Left cardiac atrium (tissue), 4 donors: ENCODE measurements at regions not wholly inside any gene's neighbourhood (a gene's known extent, or its start where the extent isn't known, plus 50 kb on each side); places are given as distances from the start of the nearest gene placed in this dataset.
A peak's percentile ranks its signal among the peaks of the same experiment; 100 is the strongest.

ENCODE experiments used
- ATAC-seq, 2 donors: fragments of 200-7000 bp; cut with Tn5 transposase; one replicate each; pipeline ENCODE4 v1.9.1; 2020; ENCODE audit warnings: mild to moderate bottlenecking in 2 of 2, moderate library complexity in 2 of 2
- DNase-seq: peaks from one replicate; pipeline ENCODE4 v3.0.0-alpha.2; 2020
- intact Hi-C, 2 donors: fragments of 100-400 bp; cut with DNase I; formaldehyde crosslinking; loops; one replicate each; pipeline versions ENCODE4 v1.14.1 to v1.15.1; 2022 to 2023
- donor health status: DM: no; HTN: yes; CAD: no.
- donor health status: DM: no; HTN: yes; CAD: no; lungs with severe emphysema.
- donor health status: DM: yes; HTN: yes; CAD: no.
- donor health status: Dilated cardiomyopathy.

DNA sequence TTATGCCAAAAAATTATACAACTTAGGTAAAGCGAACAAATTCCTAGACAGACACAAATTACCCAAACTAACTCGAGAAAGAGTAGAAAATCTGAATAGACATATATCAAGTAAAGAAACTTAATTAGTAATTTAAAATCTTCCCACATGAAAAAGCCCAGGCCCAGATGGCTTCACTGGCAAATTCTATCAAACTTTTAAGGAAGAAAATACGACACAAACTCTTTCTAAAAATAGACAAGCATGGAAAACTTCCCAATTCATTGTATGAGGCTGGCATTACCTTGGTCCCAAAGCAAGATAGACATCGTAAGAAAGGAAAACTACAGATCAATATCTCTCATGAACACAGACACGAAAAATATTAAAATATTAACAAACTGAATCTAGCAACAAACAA, 135.3 kb downstream of the DRD1 start:
- intact Hi-C loops = no loop called here
- ATAC-seq = no peak
- no peak for DNase-seq

GRCh38 chr5:175306381-175306780, 137.6 kb downstream of the DRD1 start:
- no peak for DNase-seq
- intact Hi-C loops = no loop called here

DNA sequence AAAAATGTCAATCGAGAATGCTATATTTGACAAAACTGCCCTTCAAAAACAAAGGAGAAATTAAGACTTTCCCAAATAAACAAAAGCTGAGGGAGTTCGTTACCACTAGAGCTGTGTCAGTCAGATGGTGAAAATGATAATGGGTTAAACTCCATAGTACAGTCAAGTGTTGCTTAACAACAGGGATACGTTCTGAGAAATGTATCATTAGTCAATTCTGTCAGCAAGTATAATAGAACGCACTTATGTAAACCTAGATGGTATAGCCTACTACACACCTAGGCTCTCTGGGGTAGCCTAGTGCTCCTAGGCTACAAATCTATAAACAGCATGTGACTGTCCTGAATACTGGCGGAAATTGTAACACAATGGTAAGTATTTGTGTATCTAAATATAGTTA, 138.7 kb downstream of the DRD1 start:
- ATAC-seq (no peak), DNase-seq (no peak)
- intact Hi-C loops = no loop called here

More at GRCh38 chr5:175306381-175306780, 137.6 kb downstream of the DRD1 start:
- ATAC-seq = no peak

DNA sequence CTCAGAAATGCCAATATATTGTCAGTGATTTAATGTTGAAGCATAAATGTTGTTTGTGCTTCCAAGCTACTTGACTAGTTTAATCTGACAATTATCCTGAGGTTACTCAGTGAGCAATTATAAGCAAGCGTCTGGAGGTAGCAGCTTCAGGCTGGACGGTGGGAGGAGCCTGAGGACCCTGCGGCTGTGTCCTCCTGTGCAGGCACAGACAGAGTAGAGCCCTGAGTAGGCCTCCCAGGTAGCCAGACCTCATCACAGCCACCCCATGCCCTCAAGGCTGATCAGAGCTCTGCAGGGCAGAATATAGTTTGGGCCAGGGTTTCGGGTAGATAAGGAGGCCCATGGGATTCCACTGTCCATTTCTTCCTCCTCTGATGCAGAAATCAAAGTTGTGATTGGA, 153.6 kb downstream of the DRD1 start:
- intact Hi-C loops = no loop called here
- ATAC-seq (no peak), DNase-seq (no peak)

DNA sequence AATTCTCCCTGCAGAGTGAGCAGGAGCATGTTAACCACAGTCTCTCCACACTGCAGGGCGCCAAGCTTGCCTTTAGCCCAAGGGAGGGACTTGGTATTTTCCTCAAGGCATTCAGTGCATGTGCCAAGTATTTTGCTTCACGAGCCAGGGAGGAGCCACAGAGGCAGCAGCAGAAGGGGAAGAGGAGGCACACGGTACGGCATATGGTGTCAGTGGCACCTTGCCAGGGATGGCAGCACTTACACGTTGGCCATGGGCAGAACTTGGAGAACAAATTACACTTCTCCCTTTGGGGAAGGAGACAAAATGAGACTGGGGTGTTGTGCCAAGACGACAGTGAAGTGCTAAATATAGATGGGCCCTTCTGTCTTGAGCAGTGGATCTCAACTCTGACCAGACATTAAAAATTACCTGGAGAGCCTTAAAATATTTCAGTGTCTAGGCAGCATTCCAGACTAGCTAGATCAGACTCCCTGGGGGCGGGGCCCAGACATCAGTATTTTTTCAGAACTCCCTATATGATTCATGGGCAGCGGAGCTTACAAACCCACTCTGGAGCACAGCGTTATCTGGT, 155.8 kb downstream of the DRD1 start:
- intact Hi-C loops = no loop called here
- DNase-seq (peak; percentile 18), ATAC-seq (peak; percentile 77 to 96)

DNA sequence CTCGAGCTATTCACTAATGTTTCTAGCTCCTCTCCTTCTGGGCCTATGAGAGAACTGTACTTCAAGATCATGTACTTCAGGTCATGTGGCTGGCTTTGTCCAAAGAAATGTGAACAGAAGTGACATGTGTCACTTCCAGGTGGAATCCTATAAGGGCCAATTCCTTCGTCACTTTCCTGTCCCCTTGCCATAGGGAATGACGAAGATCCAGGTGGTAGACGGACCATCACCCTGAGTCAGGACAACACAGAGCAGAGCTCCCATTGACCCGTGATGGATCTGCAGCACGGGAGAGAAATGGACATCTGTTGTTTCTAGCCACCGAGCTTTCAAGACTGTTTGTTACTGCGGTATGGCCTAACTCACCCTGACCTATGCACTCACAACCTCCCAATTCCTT, 157.0 kb downstream of the DRD1 start:
- DNase-seq (no peak), ATAC-seq (no peak)
- intact Hi-C loops = no loop called here

GRCh38 chr5:175285261-175285660, 158.7 kb downstream of the DRD1 start:
- intact Hi-C loops = no loop called here
- DNase-seq (no peak), ATAC-seq (no peak)

DNA sequence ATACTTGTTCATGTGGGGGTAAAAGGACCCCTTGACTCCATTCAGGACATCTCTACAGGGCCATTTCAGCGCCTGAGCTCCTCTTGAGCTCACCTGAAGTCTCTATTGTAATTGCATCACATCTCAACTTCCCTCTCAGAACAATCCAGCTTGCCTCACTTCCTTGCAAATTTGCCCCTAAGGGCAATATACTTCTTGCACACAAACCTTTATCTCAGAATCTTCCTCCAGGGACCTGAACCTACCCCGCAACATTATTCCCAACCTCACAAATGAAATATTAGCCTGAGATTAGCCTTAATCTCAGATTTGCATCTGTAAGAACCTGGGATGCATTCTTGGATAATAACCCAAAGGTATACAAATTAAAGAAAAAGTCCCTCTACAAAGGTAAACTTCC, 159.2 kb downstream of the DRD1 start:
- intact Hi-C loops = no loop called here
- no peak for ATAC-seq
- DNase-seq = no peak

GRCh38 chr5:175282611-175283225, 161.3 kb downstream of the DRD1 start:
- intact Hi-C loops = no loop called here
- peak in 1 of 2 donors; percentile 71 for ATAC-seq
- no peak for DNase-seq

GRCh38 chr5:175281714-175282113, 162.3 kb downstream of the DRD1 start:
- no peak for DNase-seq
- intact Hi-C loops = no loop called here
- ATAC-seq = no peak

GRCh38 chr5:175281257-175281656, 162.7 kb downstream of the DRD1 start:
- ATAC-seq = no peak
- intact Hi-C loops = no loop called here
- DNase-seq = no peak

- DNase-seq (no peak), ATAC-seq (no peak)
Observed at GRCh38 chr5:175279506-175279905, 164.5 kb downstream of the DRD1 start.

DNA sequence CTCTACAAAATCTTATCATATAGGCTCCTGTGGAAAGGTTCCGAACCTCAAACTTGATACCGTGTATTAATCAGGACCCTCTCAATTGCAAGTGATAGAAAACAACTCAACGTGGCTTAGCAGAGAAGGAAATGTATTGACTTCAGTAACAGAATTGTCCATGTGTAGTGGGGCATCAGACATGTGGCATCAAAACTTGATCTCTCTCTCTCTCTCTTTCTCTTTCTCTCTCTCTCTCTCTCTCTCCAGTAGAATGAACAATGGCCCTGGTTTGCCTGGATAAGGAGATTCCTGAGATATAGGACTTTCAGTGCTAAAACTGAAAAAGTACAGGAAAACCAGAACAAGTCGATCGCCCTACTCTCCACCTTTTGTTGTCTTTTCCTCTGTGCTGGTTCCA, 168.2 kb downstream of the DRD1 start:
- intact Hi-C loops = no loop called here
- ATAC-seq (no peak), DNase-seq (no peak)

More at GRCh38 chr5:175279506-175279905, 164.5 kb downstream of the DRD1 start:
- intact Hi-C loops = no loop called here

DNA sequence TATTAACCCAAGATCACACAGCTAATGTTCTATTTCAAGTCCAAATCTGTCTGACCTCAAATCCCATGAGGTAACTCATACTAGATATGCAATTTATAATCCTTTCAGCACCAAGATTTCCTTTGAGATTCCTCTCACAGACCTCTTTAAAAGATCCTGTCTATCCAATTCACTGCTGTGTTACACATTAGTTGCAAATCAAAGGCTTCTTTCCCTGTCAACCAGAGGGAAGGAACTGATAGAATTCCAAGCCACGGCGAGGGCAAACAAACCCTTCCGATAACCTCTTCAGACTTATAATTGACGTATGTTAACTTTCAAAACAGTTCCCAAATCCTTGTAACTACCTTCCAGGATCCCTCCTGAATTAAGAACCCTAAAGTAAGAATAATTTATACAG, 168.9 kb downstream of the DRD1 start:
- intact Hi-C loops = no loop called here
- no peak for ATAC-seq
- DNase-seq = no peak

GRCh38 chr5:175274171-175274570, 169.8 kb downstream of the DRD1 start:
- ATAC-seq = no peak
- intact Hi-C loops = no loop called here
- no peak for DNase-seq

DNA sequence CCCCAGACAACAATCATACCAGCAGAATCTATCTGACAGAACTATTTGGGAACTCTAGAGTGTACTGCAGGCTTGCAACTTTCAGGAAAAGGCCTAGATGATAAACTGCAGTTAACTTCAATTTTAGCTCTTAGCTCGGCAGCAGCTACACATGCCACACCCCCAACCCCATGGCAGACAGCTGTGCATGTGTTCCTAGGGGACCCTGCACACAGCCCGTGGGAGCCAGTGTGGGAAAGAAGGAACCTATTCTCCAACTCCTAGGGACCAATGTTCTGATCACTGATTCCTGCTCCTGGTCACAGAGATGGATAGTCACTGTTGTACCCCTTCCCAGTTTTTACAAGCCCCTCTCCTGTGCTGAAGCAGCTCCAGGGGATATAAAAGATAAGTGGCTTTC, 179.6 kb downstream of the DRD1 start:
- DNase-seq (no peak), ATAC-seq (no peak)
- intact Hi-C loops = no loop called here

DNA sequence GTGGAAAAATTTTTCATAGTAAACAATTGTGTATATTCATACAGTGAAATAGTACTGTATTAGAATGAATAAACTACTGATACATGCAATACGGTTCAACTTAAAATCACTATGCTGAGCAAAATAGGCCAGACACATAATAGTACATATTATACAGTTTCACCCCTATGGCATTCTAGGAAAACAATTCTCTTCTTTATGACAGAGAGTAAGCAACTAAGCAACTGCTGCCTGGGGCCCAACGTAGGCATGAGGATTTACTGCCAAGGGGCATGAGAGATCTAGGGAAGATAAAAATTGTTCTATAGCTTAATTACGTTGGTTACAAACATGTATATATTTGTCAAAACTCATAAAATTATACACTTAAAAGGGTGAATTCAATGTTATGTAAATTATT, 180.2 kb downstream of the DRD1 start:
- intact Hi-C loops = no loop called here
- no peak for DNase-seq
- no peak for ATAC-seq

DNA sequence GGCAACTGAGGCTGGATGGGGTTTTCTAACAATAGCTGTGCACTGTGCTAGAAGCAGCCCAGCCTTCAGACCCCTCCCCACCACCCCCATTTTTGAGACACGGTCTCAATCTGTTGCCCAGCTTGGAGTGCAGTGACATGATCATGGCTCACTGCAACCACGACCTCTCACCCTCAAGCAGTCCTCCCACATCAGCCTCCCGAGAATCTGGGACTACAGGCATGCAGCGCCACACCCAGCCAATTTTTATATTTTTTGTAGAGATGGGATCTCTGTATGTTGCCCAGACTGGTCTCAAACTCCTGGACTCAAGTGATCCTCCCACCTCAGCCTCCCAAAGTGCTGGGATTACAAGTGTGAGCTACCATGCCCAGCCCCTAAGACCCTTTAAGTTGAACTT, 182.5 kb downstream of the DRD1 start:
- intact Hi-C loops = no loop called here
- ATAC-seq = no peak
- no peak for DNase-seq

GRCh38 chr5:175261037-175261436, 182.9 kb downstream of the DRD1 start:
- intact Hi-C loops = no loop called here
- ATAC-seq = no peak

GRCh38 chr5:175257847-175258194, 186.2 kb downstream of the DRD1 start:
- ATAC-seq = no peak
- intact Hi-C loops = no loop called here
- no peak for DNase-seq

More at GRCh38 chr5:175261037-175261436, 182.9 kb downstream of the DRD1 start:
- DNase-seq = no peak

DNA sequence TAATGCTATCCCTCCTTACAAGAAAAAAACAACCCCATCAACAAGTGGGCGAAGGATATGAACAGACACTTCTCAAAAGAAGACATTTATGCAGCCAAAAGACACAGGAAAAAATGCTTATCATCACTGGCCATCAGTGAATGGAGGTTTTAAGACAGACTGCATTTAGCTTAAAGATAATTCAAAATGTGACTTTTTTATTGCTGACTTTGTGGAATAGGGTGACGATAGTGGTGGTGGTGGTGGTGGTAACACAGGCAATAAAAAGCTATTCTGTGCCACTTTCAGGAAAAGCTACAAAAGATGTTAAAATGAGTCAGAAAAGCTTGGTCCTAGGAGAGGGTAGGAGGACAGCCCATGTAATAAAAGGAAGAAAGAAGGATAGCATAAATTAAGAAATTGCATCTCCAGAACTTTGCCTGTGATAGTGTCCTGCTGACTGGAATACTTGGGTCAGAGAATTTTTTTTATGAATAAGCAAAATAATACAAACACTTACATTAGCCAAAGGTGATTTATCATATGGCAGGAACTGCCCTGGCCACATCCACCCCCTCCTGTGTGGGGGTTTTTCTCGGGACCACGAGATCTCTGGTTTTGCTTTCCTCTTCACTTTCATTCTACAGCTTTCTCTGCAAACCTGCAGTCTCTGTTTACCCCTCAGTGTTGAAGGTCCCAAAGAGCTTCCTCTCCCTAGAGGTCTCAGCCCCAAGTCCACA, 186.7 kb downstream of the DRD1 start:
- ATAC-seq (no peak), DNase-seq (no peak)
- intact Hi-C loops = no loop called here
